ENCODE measurements at regions not wholly inside any gene's neighbourhood (a gene's known extent, or its start where the extent isn't known, plus 50 kb on each side); places are given as distances from the start of the nearest gene placed in this dataset.
"Not testable (repeated sequence)": the region's sequence is repeated elsewhere in the genome, so short reads cannot be mapped to it uniquely, and the experiment has no call there.

GRCh38 chr9:41839786-41840185 is 289.4 kb downstream of the CNTNAP3B start:
- DNase-seq: not testable (repeated sequence)

GRCh38 chr9:41838953-41839352 is 290.3 kb downstream of the CNTNAP3B start:
- not testable (repeated sequence) for DNase-seq

- DNase-seq: not testable (repeated sequence)
Observed at GRCh38 chr9:41838562-41838851, 290.7 kb downstream of the CNTNAP3B start.

GRCh38 chr9:41837684-41838561 is 291.3 kb downstream of the CNTNAP3B start:
- not testable (repeated sequence) for DNase-seq

- DNase-seq: not testable (repeated sequence)
Observed at GRCh38 chr9:41833108-41833507, 296.1 kb downstream of the CNTNAP3B start.

GRCh38 chr9:41824723-41825122 is 304.5 kb downstream of the CNTNAP3B start:
- DNase-seq: not testable (repeated sequence)

GRCh38 chr9:41802706-41803105 is 326.5 kb downstream of the CNTNAP3B start:
- not testable (repeated sequence) for DNase-seq

- DNase-seq: not testable (repeated sequence)
Observed at GRCh38 chr9:41798684-41799083, 330.5 kb downstream of the CNTNAP3B start.

GRCh38 chr9:41790719-41791363 is 338.4 kb downstream of the CNTNAP3B start:
- DNase-seq: not testable (repeated sequence)

GRCh38 chr9:41790007-41790406 is 339.2 kb downstream of the CNTNAP3B start:
- not testable (repeated sequence) for DNase-seq

GRCh38 chr9:41789387-41789786 is 339.8 kb downstream of the CNTNAP3B start:
- not testable (repeated sequence) for DNase-seq

- not testable (repeated sequence) for DNase-seq
Observed at GRCh38 chr9:41787951-41788350, 341.3 kb downstream of the CNTNAP3B start.

- DNase-seq: not testable (repeated sequence)
Observed at GRCh38 chr9:41787270-41787669, 342.0 kb downstream of the CNTNAP3B start.

- DNase-seq: not testable (repeated sequence)
Observed at GRCh38 chr9:41784006-41784405, 345.2 kb downstream of the CNTNAP3B start.

- DNase-seq: not testable (repeated sequence)
Observed at GRCh38 chr9:41783070-41783810, 346.0 kb downstream of the CNTNAP3B start.

- not testable (repeated sequence) for DNase-seq
Observed at GRCh38 chr9:41781899-41782298, 347.3 kb downstream of the CNTNAP3B start.

GRCh38 chr9:41779897-41780406 is 349.3 kb downstream of the CNTNAP3B start:
- DNase-seq: not testable (repeated sequence)

- DNase-seq: not testable (repeated sequence)
Observed at GRCh38 chr9:41779192-41779591, 350.0 kb downstream of the CNTNAP3B start.

- DNase-seq: not testable (repeated sequence)
Observed at GRCh38 chr9:41778535-41779071, 350.6 kb downstream of the CNTNAP3B start.

GRCh38 chr9:41777536-41777935 is 351.7 kb downstream of the CNTNAP3B start:
- not testable (repeated sequence) for DNase-seq

GRCh38 chr9:41772541-41772940 is 356.7 kb downstream of the CNTNAP3B start:
- DNase-seq: not testable (repeated sequence)

GRCh38 chr9:41771693-41772092 is 357.5 kb downstream of the CNTNAP3B start:
- not testable (repeated sequence) for DNase-seq

GRCh38 chr9:41754822-41755221 is 374.4 kb downstream of the CNTNAP3B start:
- DNase-seq: not testable (repeated sequence)
